ENCODE measurements at regions not wholly inside any gene's neighbourhood (a gene's known extent, or its start where the extent isn't known, plus 50 kb on each side); places are given as distances from the start of the nearest gene placed in this dataset.

DNA sequence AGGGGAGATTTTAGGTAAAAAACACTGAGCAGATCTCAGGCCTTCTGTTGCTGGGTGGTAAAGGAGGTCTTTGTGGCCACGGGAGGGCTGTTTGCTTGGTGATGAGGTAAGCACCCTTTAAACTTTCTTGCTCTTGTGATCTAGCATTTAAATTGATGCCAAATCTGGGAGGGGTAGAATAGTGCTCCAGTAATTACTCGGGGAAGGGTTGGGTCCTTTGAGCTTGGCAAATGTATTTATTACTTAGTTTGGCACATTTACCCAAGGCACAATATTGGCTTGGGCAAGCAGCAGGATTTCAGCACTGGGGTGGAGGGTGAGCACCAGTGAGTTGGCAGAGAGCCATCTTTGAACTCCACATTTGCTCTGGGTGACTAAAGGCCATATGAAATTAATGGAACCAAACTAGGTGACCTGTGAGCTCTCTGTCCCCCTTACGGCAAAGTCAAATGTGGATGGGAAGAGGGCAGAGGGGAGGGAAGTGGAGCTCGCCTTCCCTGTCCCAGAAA is 185.9 kb upstream of the ONECUT1 start:
- TF ChIP-seq, protein P1, sequence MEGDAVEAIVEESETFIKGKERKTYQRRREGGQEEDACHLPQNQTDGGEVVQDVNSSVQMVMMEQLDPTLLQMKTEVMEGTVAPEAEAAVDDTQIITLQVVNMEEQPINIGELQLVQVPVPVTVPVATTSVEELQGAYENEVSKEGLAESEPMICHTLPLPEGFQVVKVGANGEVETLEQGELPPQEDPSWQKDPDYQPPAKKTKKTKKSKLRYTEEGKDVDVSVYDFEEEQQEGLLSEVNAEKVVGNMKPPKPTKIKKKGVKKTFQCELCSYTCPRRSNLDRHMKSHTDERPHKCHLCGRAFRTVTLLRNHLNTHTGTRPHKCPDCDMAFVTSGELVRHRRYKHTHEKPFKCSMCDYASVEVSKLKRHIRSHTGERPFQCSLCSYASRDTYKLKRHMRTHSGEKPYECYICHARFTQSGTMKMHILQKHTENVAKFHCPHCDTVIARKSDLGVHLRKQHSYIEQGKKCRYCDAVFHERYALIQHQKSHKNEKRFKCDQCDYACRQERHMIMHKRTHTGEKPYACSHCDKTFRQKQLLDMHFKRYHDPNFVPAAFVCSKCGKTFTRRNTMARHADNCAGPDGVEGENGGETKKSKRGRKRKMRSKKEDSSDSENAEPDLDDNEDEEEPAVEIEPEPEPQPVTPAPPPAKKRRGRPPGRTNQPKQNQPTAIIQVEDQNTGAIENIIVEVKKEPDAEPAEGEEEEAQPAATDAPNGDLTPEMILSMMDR (IDR thresholded peaks at IDR 0.05), result no peak
- no peak for TF ChIP-seq POLR2A (IDR thresholded peaks at IDR 0.05)
- no peak for TF ChIP-seq POLR2AphosphoS5 (IDR thresholded peaks at IDR 0.05)
- Histone ChIP-seq H3K4me3 (no peak overlapping the region), H3K4me1 (replicated peaks) (no peaks in the 10 kb centered on the region), H3K36me3 (no peaks in the 10 kb centered on the region), H3K27me3 (replicated peaks; ENCODE audit: insufficient read depth) (no peaks in the 10 kb centered on the region), H3K9me3 (no peaks in the 10 kb centered on the region), H3K27ac (no peak overlapping the region)
- intact Hi-C loops (cut with DNase I), result no loop called here
- no peak for DNase-seq (ENCODE audit: low spot score)
- 60% methylated on average over 4 of the region's 4 CpGs for WGBS

DNA sequence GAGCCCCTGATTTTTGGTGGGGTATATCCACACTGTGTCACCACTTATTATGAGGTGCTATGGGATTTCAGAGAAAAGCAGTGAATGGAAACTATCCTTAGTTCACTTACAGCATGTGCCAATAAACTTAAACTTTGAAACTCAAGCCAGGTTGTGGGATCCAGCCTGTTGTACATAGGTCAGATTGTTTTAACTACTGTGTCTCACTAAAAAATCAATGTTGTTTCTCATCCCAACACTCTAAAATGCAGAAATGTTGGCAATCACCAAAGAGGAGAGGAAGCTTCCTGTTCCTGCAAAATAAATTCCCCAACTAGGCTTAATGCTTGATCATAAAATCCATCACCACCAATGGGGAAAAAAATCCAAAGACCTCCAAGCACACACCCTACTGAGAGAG is 173.7 kb upstream of the ONECUT1 start:
- intact Hi-C loops (cut with DNase I), result no loop called here
- no peaks in the 10 kb centered on the region for H3K4me1 ChIP-seq (replicated peaks)
- TF ChIP-seq, protein P1 (IDR thresholded peaks at IDR 0.05), result no peak
- TF ChIP-seq POLR2AphosphoS5 (IDR thresholded peaks at IDR 0.05) (no peak), POLR2A (IDR thresholded peaks at IDR 0.05) (no peak)
- DNase-seq (ENCODE audit: low spot score), result no peak
- no peak overlapping the region for H3K4me3 ChIP-seq
- H3K36me3 ChIP-seq, result no peaks in the 10 kb centered on the region
- H3K27me3 ChIP-seq (replicated peaks; ENCODE audit: insufficient read depth), result no peaks in the 10 kb centered on the region
- no peak overlapping the region for H3K27ac ChIP-seq
- no peaks in the 10 kb centered on the region for H3K9me3 ChIP-seq

DNA sequence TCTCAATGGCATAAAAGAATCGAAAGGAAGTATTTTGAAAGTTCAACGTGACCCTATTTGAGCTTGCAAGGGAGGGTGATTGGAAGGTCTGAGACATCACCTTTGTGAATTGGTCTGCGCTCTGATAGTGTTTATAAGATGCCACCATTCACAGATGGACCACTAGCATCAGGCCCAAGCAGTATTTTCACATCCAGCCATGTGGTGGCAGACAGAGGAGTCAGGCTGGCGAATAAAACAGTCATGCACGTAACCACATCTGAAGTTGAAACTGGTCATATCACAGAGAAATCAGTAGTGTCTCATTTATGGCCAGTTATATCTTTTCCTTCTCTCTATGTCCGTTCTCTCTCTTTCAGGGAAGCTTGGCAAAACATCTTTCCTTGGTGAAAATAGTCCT is 170.1 kb upstream of the ONECUT1 start:
- Histone ChIP-seq H3K4me1 (replicated peaks) (no peaks in the 10 kb centered on the region), H3K9me3 (no peaks in the 10 kb centered on the region), H3K4me3 (no peak overlapping the region), H3K36me3 (no peaks in the 10 kb centered on the region), H3K27ac (no peak overlapping the region), H3K27me3 (replicated peaks; ENCODE audit: insufficient read depth) (no peaks in the 10 kb centered on the region)
- 75% methylated on average over 6 of the region's 6 CpGs for WGBS
- TF ChIP-seq POLR2AphosphoS5 (IDR thresholded peaks at IDR 0.05) (no peak), POLR2A (IDR thresholded peaks at IDR 0.05) (no peak)
- TF ChIP-seq, protein P1 (IDR thresholded peaks at IDR 0.05), result no peak
- intact Hi-C loops (cut with DNase I), result no loop called here
- no peak for DNase-seq (ENCODE audit: low spot score)

DNA sequence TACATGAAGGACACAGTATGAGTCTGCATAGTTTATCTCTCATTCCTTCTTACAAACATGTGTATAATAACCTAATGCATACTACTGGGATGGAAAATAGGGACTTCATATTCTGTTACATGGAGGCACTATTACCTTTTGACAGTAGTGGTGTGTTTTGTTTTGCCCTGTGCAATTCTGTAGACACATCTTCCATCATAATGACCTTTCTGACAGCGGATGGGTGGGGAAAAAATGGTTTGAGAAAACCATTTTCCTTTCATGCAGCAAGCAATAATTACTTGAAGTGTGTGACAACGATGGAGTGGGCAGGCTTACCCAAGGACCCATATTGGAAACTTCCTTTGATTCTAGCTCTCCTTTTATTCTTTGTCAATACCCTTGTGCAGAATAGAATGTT is 153.6 kb upstream of the ONECUT1 start:
- no peak for DNase-seq (ENCODE audit: low spot score)
- intact Hi-C loops (cut with DNase I), result no loop called here
- Histone ChIP-seq H3K4me3 (no peak overlapping the region), H3K9me3 (no peaks in the 10 kb centered on the region), H3K27ac (no peak overlapping the region), H3K4me1 (replicated peaks) (no peaks in the 10 kb centered on the region), H3K27me3 (replicated peaks; ENCODE audit: insufficient read depth) (no peaks in the 10 kb centered on the region), H3K36me3 (no peaks in the 10 kb centered on the region)
- 86% methylated on average over 2 of the region's 2 CpGs for WGBS
- TF ChIP-seq, protein P1 (IDR thresholded peaks at IDR 0.05), result no peak
- TF ChIP-seq POLR2AphosphoS5 (IDR thresholded peaks at IDR 0.05) (no peak), POLR2A (IDR thresholded peaks at IDR 0.05) (no peak)

DNA sequence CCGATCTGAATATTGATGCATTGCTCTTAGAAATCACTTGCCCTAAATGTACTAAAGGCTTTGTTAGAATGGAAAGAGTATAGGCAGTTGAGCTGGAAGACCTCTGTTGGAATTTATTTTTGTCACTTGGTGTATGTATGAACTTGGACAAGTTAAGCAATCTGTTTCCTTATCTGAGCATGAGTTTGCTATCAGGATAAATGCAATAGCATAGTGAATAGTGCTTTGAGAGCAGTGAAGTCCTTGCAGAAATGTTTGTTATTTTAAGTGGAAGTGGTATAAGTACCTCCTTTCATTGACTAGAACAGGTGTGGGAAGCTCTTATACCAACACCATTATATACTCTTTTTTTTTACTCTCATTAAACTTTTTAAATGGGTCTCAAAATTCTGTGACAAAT is 146.4 kb upstream of the ONECUT1 start:
- TF ChIP-seq, protein P1 (IDR thresholded peaks at IDR 0.05), result no peak
- TF ChIP-seq POLR2A (IDR thresholded peaks at IDR 0.05), result no peak
- no peaks in the 10 kb centered on the region for H3K36me3 ChIP-seq
- H3K27me3 ChIP-seq (replicated peaks; ENCODE audit: insufficient read depth), result no peaks in the 10 kb centered on the region
- intact Hi-C loops (cut with DNase I), result no loop called here
- DNase-seq (ENCODE audit: low spot score), result no peak
- H3K4me1 ChIP-seq (replicated peaks), result no peaks in the 10 kb centered on the region
- WGBS, result 95% methylated on average over 1 of the region's 1 CpG
- no peak overlapping the region for H3K27ac ChIP-seq
- no peaks in the 10 kb centered on the region for H3K9me3 ChIP-seq
- no peak overlapping the region for H3K4me3 ChIP-seq
